CD1c-positive myeloid dendritic cell (primary cell): ENCODE measurements at regions not wholly inside any gene's neighbourhood (a gene's known extent, or its start where the extent isn't known, plus 50 kb on each side); places are given as distances from the start of the nearest gene placed in this dataset.
"Not testable (repeated sequence)": the region's sequence is repeated elsewhere in the genome, so short reads cannot be mapped to it uniquely, and the experiment has no call there.

Source experiments
- DNase-seq: peaks from one replicate; pipeline ENCODE4 v3.0.0-alpha.2; 2016; ENCODE audit errors: extremely low spot score

DNA sequence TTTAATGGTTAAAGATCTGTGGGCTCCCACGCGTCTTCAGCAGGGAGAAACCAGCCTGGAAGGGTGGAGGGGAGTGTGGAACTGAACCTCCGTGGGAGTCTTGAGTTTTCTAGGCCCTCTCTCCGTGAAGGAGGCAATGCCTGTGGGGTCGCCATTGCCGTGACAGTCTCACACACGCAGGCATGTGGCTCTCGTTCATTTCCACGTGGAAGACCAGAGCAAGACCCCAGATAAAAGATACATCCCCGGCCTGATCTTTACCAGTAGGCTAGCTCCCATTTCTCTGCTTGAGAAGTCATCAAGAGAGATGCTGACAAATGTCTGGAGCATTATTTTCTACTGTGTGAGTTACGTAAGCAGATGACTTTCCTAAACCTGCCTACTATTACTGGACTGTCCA, 491.7 kb upstream of the LMO3 start:
- no peak for DNase-seq

DNA sequence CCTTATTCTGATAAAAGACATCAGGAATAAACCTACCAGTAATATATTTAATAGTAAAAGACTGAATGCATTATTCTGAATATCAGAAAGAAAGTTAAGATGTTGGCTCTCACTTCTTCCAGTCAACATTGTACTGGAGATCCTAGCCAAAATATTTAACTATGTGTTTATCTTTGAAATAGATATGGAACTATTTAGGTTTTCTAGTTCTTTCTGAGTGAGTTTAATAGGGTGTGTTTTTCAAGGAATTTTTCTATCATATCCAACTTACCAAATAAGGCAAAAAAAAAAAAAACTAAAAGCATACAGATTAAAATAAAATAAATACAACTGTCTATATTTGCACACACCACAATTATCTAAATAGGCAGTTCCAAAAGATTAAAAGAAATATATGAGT, 478.9 kb upstream of the LMO3 start:
- no peak for DNase-seq

DNA sequence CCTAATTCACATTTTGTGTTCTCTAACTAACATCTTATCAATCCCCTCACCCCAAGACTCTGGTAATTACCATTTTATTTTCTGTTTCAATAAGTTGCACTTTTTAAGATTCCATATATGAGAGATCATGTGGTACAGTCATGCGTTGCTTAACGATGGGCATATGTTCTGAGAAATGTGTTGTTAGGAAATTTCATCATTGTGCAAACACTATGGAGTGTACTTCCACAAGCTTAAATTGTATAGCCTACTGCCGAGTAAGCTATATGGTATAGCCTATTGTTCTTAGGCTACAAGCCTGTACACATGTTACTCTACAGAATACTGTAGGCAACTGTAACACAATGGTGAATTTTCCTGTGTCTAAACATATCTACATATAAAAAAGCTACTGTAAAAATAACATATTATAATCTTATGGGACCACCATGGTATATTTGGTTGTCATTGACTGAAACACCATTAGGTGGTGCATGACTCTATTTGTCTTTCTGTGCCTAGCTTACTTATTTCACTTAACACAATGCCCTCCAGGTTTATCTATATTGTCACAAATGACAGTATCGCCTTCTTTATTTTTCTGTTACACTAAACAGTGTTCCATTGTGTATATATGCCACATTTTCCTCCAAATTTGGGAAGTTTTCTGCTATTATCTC, 473.4 kb upstream of the LMO3 start:
- no peak for DNase-seq

DNA sequence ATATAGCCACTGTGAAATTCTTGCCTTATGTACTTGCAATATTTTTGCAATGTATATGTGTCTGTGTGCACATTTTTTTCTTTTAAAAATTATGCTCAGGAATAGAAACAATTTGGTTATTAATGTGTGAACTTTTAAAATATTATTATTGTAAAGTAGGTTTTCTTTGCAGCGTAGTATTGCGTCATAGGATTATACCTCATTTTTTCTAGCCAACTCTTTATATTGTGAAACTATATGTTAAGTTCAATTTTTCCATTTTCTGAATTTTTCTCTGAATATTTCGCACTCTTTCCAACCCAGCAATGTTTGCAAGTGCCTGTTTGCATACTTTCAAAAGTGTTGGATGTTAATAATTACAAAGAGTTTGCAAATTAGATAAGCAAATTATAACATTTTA, 471.6 kb upstream of the LMO3 start:
- no peak for DNase-seq

DNA sequence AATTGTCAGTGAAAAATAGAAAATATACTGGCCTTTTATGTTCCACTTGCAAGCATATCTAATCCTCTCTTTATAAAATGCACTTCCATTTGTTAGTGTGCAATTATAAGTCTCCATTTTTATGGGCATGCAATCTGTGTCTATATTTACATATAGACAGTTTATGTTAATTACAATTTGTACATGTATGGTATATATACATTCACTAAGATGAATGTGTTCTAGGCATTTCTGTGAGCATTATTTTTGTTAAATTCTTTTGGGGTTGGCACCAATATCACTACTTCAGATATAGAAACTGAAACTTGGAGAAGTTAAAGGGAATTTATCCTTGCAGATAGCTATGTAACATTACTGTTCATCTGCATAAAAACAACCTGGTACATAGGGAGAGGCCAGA, 470.8 kb upstream of the LMO3 start:
- DNase-seq = no peak

DNA sequence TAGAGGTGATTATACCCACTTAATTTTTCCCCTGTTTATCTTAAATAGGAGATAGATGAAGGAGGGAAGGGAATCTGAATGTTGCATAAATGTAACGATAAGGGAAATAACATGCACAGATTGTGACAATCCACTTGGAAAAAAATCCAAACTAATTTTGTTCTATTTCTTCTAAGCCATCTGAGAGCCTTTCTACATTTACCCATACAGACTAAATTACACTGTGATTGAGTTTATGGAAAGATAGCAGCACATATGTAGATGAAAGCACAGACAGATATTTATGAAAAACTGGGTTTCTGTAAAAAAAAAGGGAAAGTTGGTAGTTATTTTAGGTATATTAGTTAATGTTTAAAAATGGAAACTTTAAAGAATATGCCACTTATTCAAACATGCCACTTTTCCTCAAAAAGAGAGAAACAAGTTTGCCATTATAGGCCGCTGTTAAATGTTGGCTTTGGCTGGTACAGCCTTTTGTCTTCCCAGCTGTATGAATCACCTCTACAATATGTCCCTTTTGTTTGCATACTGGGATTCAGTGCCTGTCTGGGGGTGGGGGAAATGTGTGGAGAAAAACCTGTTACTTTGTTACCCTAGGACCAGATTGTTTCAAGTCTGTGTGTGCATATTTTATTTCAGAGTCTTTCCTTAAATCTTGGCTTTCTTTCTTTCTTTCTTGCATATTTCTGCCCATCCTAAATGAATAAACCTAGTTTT, 470.2 kb upstream of the LMO3 start:
- no peak for DNase-seq

DNA sequence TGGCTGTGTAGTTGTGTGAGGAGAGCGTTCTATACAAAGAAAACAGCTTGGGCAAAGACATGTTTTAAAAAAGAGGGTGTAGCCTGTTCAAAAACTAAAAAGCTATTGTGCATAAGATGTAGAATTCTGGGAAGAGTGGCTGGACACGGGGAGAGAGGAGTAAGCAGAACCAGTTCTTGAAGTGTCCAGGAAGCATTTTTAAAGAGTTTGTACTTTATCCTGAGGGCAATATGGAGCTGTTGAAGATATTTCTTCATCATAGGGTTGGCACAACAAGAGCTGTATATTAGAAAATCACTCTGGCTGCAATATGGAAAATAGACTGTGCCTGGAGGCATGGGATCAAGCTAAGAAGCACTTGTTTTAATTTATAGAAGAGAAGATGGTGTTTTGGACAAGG, 458.9 kb upstream of the LMO3 start:
- no peak for DNase-seq

DNA sequence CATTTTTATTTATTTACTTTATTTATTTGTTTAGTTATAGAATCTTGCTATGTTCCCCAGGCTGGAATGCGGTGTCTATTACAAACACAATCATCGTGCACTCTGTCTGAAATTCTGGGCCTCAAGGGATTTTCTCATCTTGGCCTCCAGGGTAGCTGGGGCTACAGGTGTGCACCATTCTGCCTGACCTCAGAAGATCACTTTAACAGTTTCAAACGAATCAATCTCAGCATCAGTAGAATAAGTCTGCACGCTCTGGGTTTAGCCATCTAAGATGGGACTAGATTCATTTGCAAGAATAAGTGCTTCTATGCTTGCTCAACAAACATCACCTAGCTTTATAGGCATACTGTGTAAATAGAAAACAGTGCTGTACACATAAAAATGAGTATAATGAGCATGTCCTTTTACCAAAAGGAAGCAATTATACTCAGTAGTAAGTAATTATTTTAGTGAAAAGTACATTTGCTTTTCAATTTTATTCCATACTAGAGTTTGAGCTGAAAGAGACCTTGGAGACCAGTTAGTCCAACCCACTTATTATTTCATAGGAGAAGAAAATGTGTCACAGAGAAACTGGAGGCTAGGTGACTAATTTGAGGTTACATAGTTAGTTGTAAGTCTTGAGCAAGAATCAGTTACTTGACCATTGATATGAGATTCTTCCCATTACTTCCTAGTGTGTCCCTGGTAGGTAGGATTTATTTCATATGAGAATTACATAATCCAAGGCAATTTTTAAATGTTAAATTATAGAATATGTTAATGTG, 456.5 kb upstream of the LMO3 start:
- DNase-seq = no peak

DNA sequence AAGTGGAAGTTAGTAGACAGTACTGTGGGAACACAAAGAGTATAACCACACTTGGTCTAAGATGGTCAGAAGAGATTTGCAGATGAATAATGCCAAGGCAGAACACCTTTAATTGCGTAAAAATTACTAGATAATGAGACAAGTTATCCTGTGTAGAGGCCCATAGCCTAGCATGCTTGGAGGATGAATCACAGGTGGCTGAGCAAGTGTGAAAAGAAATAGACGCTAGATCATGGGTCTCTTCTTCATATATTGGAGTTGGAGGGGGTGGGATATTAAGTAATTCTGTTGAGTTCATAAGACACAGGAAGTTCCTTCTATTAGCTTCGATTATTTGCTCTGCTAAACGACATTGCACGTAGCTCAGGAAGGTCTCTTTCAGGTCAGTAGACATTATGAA, 454.3 kb upstream of the LMO3 start:
- no peak for DNase-seq

DNA sequence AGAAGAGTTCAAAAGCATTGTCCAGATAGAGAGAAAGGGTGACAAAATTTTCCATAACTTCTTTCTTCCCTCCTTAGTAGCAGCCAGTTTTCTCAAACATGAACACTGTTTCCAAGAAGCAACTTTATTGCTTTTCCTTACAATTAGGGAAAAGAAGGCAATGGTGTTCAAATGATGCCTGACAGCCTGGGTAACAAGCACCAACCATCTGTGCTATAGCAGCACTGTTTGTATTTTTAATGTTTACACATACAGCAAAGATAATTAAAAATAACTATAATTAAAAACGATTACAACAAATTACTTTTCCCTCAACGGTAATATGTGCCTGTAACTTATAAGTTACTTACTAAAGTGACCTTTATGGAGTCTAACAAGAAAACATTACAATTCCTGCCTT, 450.6 kb upstream of the LMO3 start:
- DNase-seq = no peak

DNA sequence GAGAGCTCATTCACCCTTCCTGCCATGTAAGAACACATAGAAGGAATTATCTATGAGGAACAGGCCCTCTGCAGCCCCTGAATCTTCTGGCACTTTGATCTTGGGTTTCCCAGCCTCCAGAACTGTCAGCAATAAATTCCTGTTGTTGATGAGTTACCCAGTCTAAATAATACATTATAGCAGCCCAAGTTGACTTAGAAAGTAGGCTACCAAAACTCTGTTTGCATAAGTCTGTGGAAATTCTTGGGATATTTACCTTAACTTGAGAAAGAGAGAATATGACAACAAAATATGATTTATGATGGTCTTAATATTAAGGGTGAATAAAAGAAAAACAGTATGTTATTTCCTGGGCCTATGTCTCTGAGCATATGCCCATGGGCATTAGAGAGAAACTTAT, 433.0 kb upstream of the LMO3 start:
- DNase-seq = no peak

DNA sequence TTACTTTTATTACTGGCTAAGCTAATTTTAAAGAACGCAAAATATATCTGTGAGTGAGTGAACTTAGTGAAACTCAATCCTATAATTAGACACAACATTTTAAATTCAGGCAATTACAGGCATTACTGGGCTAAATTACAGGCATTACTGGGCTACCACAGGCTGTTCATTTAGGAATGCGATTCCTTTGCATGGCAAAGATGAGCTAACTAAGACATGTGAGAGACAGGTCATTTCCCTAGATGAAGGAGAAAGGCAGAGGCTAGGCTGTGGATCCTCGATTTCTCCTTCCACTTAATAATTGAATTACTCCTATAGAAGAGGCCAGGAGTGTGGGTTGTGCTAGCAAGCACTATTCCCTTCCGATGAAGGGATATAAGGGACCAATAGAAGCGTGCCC, 429.4 kb upstream of the LMO3 start:
- DNase-seq = no peak

DNA sequence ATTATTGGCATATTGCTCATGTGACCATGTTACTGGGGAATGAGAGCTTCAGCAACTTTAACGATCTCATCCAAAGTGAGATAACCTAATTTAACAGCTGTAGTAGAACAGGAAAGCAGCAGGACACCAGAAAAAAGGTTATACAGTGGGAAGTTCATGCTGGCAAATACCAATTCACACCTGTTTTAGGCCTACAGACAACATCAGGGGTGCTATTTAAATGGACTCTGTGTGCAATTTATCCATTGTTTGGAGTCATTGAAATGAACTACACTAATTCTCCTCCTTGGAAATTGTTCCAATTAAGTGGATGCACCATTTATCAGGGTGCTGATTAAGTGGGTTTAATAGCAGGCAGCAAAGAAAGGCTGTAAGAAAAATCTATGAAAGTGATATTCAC, 424.4 kb upstream of the LMO3 start:
- no peak for DNase-seq

DNA sequence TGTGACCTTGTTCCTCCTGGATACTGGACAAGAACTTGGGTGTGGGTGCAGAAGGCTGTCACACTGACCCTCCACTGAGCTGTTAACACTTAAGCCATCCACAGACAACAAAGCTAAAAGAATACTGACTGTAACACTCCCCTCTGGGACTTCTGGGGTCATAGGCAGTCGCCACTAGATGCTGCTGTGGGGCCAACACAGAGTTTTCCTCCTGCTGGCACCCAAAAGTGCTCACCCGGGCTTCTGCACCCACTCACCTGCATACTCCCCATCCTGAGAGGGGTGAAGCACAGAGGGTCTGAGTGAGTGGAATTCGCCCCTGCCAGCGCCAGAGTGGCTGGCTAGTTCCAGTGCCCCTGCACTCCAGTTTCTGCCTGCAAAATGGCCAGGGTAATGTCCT, 422.4 kb upstream of the LMO3 start:
- DNase-seq = no peak

DNA sequence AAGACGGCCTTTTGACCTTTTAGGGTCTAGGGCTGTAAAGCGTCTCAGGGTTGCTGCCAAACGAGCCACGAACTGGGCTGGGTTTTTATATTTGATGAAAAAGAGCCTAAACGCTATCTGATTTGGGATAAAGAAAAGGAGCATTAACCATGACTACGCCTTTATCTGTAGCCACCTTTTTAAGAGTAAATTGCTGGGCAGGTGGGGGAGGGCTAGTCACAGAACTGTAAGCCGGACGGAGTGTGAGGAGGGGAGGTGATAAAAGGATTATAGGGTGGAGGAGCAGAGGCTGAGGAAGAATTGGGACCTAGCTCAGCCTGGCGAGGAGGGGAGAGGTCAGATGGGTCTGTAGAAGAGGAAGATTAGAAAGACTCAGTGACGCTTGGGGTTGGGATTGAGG, 419.5 kb upstream of the LMO3 start:
- DNase-seq = not testable (repeated sequence)

DNA sequence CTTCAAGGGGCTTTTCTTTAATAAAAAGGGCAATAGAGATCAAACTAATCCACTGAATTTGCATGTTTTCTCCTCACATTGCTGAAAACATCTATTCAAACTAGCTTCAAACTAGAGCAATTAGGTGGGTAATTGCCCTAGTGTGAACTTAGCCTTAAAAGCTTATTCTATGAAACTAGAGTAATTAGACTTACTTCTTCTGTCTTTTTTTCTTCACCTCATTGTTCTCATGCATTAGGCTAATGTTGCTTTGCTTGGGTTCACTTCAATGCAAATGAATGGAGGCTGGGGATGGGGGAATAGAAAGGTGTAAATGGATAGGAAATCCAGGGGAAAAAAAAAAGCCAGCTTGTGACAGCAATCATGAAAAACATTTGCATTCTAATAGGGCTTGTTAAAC, 414.8 kb upstream of the LMO3 start:
- DNase-seq = no peak

DNA sequence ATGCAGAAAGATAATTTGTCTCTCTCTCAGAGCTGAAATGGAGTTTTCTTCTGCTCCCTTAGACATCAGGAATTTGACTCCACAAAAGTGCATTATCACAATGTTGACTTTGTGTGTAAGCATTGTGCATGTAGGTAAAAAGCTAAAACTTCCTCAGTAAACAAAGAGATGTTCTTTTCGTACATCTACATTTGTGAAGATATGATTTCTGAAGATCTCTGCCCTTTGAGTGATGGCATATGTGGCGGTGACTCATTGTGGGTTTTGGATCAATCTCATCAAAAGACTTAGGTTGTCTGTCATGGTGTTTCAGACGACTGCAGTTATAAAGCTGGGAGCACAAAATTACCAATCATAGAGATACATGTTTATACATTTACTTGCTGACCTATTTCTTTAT, 411.4 kb upstream of the LMO3 start:
- DNase-seq = no peak

DNA sequence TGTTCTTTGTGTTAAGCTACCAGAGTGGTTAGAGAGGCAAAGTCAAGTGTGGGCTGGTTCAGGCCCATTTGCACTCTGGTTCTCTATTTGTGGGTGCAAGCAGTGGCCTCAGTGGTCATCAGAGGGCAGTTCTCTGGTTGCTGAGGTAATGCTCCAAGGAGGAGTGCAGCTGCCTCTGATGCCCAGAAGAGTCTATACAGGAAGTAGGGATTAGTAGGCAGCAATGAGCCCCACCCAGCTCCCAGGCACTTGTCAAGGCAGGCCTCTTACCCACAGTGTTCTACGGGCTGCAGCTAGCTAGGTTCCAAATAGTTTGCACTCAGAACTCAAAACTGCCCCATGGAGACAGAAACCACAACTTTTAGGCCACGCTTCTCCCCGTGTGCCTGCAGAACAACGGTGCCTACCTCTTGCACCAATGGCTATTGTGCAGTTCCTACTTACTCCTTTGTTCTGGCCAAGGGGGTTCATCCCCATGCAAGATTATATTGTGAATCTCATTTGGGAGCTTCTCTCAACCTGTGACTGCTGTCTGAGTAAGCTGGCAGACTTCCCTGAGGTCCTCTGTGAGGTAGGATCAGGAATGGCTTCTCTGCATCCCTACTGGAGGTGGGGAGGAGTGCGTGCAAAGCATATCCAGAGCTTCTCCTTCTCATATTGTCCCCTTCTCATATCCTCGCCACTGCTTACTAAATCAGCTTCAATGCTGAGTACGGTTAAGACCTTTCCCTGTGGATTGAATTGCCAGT, 410.3 kb upstream of the LMO3 start:
- no peak for DNase-seq

DNA sequence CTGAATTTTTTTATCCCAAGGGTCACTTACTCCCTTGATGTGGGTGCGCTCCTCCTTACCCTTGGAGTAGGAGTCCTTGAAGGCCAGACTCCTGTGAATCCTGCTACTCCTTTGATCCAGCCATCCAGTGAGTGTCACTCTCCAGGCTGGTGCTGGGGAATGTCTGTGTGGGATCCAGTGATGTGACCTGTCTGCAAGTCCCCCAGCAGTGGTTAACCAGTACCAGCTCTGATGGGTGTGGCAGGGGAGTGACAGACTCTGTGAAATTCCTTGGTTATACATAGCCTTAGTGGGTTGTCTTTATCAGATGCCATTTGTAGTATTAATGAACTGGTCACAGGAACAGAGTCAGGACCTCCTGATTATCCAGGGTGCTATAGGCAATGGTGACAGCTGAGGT, 409.5 kb upstream of the LMO3 start:
- no peak for DNase-seq

DNA sequence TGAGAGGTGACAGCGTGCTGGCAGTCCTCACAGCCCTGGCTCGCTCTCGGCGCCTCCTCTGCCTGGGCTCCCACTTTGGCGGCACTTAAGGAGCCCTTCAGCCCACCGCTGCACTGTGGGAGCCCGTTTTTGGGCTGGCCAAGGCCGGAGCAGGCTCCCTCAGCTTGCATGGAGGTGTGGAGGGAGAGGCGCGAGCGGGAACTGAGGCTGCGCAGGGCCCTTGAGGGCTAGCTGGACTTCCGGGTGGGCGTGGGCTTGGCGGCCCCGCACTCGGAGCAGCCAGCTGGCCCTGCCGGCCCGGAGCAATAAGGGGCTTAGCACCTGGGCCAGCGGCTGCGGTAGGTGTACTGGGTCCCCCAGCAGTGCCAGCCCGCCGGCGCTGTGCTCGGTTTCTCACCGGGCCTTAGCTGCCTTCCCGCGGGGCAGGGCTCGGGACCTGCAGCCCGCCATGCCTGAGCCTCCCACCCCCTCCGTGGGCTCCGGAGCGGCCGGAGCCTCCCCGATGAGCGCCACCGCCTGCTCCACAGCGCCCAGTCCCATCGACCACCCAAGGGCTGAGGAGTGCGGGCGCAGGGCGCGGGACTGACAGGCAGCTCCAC, 401.6 kb upstream of the LMO3 start:
- DNase-seq = not testable (repeated sequence)

DNA sequence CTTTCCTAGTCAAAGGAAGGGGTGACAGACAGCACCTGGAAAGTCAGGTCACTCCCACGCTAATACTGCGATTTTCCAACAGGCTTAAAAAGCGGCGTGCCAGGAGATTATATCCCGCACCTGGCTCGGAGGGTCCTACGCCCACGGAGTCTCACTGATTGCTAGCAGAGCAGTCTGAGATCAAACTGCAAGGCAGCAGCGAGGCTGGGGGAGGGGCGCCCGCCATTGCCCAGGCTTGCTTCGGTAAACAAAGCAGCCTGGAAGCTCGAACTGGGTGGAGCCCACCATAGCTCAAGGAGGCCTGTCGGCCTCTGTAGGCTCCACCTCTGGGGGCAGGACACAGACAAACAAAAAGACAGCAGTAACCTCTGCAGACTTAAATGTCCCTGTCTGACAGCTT, 392.6 kb upstream of the LMO3 start:
- not testable (repeated sequence) for DNase-seq

DNA sequence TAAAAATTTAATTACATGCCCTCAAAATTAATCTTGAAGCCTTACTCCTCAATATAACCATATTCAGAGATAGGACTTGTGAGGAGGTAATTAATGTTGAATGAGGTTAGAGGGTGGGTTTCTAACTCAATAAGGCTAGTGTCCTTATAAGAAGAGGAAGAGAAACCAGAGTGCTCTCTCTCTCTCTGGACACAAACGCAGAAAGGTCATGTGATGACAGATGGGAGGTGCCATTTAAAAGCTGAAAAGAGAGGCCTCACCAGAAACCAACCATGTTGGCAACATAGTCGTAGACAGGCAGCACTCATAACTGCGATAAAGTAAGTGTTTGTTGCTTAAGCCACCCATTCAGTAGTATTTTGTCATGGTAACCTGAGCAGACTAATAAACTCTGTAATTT, 378.5 kb upstream of the LMO3 start:
- no peak for DNase-seq
